Rectal smooth muscle tissue (tissue), 1 donor: ENCODE measurements at regions not wholly inside any gene's neighbourhood (a gene's known extent, or its start where the extent isn't known, plus 50 kb on each side); places are given as distances from the start of the nearest gene placed in this dataset.
"Not testable (repeated sequence)": the region's sequence is repeated elsewhere in the genome, so short reads cannot be mapped to it uniquely, and the experiment has no call there.

Experiments used
- H3K27ac ChIP-seq: one replicate; pipeline ENCODE4 v1.7.0; 2013; ENCODE audit warnings: low read depth, low read length, inconsistent platforms
- H3K27me3 ChIP-seq: one replicate; pipeline ENCODE4 v1.7.0; 2013; ENCODE audit warnings: low read length; ENCODE audit not compliant: control insufficient read depth, insufficient read depth
- H3K36me3 ChIP-seq: one replicate; pipeline ENCODE4 v1.7.0; 2013; ENCODE audit warnings: low read length; ENCODE audit not compliant: control insufficient read depth, insufficient read depth
- H3K4me1 ChIP-seq: one replicate; pipeline ENCODE4 v1.7.0; 2013; ENCODE audit warnings: low read length; ENCODE audit not compliant: control insufficient read depth, insufficient read depth
- H3K4me3 ChIP-seq: one replicate; pipeline ENCODE4 v1.7.0; 2013; ENCODE audit warnings: low read length
- H3K9ac ChIP-seq: one replicate; pipeline ENCODE4 v1.7.0; 2013; ENCODE audit warnings: low read length

DNA sequence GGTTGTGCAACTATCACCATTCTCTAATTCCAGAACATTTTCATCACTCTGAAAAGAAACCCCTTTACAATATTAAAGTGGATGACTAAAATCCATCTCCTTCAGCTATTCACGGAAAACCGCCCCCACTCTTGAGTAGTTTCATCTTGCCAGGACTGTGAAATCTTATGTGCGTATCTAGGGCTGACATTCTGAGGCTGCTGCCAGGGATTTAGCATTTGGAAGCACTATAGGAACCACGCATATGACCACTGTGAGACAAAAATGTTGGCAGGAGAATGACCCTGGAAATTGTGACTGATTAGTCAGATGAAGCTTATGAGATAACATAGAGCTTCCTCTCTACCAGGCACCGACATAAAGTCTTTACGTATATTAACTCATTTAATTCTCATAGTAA lies 305.2 kb upstream of the PDE3A start:
- Histone ChIP-seq H3K36me3 (no peaks in the 10 kb centered on the region), H3K27ac (no peak overlapping the region), H3K4me1 (no peaks in the 10 kb centered on the region), H3K9ac (no peak overlapping the region), H3K27me3 (no peaks in the 10 kb centered on the region), H3K4me3 (no peak overlapping the region)

DNA sequence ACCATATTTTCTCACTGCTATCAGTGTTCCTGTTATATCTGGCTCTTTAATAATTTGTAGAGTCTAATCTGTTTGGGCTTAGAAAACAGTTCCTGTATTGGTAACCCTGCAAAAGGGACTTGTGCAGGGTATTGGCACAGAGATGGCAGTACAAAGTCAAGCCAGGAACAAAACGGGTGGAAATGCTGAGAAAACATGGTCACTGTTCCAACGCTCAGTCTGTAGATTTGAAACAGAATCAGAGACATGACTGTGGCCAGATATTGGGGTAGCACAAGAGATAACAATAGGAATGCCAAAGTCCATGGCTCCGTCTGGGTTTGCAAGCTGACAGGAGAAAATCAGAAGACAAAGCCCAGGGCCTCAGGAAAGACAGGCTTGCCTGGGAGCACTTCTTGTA lies 290.7 kb upstream of the PDE3A start:
- no peaks in the 10 kb centered on the region for H3K36me3 ChIP-seq
- no peak overlapping the region for H3K9ac ChIP-seq
- no peak overlapping the region for H3K27ac ChIP-seq
- no peaks in the 10 kb centered on the region for H3K27me3 ChIP-seq
- no peaks in the 10 kb centered on the region for H3K4me1 ChIP-seq
- no peak overlapping the region for H3K4me3 ChIP-seq

DNA sequence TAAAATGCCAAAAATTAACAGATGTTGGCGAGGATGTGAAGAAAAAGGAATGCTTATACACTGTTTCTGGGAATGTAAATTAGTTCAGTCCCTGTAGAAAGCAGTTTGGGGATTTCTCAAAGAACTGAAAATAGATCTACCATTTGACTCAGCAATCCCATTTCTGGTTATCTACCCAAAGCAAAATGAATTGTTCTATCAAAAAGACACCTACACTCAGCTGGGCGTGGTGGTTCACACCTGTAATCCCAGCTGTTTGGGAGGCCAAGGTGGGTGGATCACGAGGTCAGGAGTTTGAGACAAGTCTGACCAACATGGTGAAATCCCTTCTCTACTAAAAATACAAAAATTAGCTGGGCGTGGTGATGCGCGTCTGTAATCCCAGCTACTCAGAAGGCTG lies 279.3 kb upstream of the PDE3A start:
- Histone ChIP-seq H3K9ac (no peak overlapping the region), H3K36me3 (no peaks in the 10 kb centered on the region), H3K4me3 (no peak overlapping the region)

DNA sequence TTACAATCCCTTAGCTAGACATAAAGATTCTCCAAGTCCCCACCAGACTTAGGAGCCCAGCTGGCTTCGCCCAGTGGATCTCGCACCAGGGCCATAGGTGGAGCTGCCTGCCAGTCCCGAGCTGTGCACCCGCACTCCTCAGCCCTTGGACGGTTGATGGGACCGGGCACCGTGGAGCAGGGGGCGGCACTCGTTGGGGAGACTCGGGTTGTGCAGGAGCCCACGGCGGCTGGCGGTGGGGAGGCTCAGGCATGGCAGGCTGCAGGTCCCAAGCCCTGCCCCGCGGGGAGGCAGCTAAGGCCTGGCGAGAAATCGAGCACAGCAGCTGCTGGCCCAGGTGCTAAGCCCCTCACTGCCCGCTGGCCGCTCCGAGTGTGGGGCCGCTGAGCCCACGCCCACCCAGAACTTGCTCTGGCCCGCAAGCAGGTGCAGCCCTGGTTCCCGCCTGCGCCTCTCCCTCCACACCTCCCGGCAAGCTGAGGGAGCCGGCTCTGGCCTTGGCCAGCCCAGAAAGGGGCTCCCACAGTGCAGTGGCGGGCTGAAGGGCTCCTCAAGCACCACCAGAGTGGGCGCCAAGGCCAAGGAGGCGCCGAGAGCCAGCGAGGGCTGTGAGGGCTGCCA lies 275.0 kb upstream of the PDE3A start:
- not testable (repeated sequence) for H3K36me3 ChIP-seq, H3K27me3 ChIP-seq, H3K4me3 ChIP-seq, H3K9ac ChIP-seq, H3K27ac ChIP-seq
- H3K4me1 ChIP-seq, result peaks cover 11% of the 10 kb centered on the region

More for the DNA sequence above, 279.3 kb upstream of the PDE3A start:
- no peaks in the 10 kb centered on the region for H3K27me3 ChIP-seq
- H3K27ac ChIP-seq, result no peak overlapping the region
- H3K4me1 ChIP-seq, result no peaks in the 10 kb centered on the region

DNA sequence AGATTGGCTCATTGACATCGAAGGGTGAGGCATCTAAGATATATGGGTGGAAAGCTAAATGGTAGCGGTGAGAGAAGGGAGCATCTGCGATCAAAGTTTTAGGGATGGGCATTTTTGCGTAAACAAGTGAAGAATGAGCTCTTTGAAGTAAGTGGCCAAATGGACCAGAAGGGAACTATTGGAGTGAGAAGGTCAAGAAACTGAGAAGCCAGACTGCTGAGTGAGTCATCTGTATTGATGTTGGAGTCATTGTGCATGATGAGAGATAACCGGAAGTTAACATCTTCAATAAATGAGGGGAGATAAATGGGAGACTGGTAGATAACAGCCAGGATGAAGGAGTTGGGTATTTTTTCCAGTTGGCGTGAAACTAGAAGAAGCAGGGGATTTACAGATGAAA lies 271.9 kb upstream of the PDE3A start:
- no peak overlapping the region for H3K27ac ChIP-seq
- no peak overlapping the region for H3K9ac ChIP-seq
- H3K36me3 ChIP-seq, result no peaks in the 10 kb centered on the region
- H3K4me3 ChIP-seq, result no peak overlapping the region
- peaks cover 16% of the 10 kb centered on the region for H3K4me1 ChIP-seq
- no peaks in the 10 kb centered on the region for H3K27me3 ChIP-seq

DNA sequence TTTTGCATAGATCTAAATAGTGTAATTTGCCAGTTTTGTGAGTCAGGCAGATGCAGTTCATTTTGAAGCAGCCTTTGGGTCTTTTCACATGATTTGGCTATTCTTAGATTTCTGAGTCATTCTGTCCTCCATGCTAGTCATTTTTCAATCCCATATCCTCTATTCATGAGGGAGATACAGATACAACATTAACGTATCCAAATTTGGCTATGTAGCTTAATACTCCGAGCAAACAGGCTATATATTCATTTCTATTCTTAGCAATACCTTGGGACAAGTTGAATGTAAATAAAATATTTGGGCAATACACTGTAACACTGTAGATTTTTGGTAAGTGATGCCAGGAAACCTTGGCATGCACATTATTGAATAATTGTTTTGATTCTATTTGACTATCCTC lies 270.7 kb upstream of the PDE3A start:
- H3K27ac ChIP-seq, result peak overlapping the region; percentile 61

DNA sequence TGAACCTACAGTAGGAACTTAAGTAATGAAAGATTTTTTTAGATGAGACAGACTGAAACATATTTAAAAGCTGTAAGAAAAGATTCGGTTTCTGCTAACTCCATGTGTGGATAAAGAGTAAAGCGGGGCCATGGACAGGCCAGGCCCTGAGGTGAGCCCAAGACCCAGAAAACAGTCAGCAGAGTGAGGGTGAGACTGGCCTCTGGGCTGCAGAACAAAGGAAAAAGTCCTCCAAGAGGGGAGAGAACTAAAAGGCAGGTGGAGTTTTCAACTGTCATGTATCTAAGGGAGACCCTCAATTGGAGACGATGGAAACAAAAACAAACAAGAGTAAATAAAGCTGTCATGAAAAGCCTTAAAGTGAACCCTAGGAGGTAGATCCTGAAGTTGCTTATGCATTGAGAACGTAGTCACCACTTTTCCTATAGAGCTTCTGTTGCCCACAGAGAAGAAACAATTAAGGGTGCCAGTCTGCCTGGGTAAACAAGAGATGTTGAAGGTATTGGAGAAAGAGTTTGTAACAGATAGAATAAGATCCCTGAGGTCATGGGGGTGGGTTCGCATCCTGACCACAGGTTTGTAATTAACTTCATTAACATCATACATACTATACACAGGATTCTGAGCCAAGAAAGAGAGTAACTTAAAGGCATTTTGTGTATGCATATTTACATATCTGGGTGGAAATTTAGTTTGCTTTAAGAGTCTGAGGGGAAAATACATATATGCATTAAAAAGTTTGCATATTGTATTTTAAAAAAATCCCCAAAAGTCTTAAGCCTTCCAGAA lies 268.7 kb upstream of the PDE3A start:
- no peaks in the 10 kb centered on the region for H3K36me3 ChIP-seq
- no peaks in the 10 kb centered on the region for H3K27me3 ChIP-seq
- H3K4me1 ChIP-seq, result peaks cover 16% of the 10 kb centered on the region
- no peak overlapping the region for H3K27ac ChIP-seq
- H3K4me3 ChIP-seq, result no peak overlapping the region
- no peak overlapping the region for H3K9ac ChIP-seq

More for the DNA sequence above, 270.7 kb upstream of the PDE3A start:
- no peaks in the 10 kb centered on the region for H3K27me3 ChIP-seq
- H3K36me3 ChIP-seq, result no peaks in the 10 kb centered on the region
- H3K4me3 ChIP-seq, result no peak overlapping the region
- peaks cover 16% of the 10 kb centered on the region for H3K4me1 ChIP-seq
- H3K9ac ChIP-seq, result no peak overlapping the region

DNA sequence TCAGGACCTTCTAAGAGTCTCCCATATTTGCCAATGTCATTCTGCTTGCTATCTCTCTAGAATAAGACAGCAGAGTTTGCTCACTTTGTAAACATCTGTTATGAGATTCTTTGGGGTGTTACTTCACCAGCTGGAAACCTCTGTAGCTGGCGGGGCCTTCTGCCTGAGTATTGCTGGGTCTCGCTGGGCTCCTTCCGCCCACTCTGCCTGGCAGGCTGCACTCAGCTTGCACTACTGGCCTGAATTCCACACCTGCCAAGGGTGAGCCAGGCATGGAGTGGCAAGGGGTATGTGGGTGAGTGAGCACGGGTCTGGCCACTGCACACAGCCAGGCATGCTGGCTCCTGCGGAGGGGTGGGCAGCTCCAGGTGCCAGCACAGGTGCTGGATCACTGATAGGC lies 267.3 kb upstream of the PDE3A start:
- H3K27ac ChIP-seq, result no peak overlapping the region
- H3K9ac ChIP-seq, result no peak overlapping the region
- H3K36me3 ChIP-seq, result no peaks in the 10 kb centered on the region
- no peaks in the 10 kb centered on the region for H3K27me3 ChIP-seq
- H3K4me1 ChIP-seq, result peaks cover 21% of the 10 kb centered on the region
- no peak overlapping the region for H3K4me3 ChIP-seq

DNA sequence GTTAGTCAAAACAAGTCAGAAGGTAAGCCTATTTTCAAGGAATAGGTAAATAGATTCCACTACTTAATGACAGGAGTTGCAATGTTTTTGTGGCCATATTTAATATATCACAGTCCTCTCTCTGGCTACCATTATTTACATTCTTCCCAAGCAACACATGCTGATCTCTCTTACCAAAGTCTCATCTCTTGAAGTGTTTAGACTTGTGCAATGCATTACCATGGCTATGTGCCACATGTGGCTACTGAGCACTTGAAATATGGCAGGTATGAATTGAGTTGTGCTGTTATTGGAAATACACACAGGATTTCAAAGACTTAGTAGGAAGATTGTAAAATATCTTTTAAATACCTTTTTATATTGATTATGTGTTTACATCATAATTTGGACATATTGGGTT lies 262.4 kb upstream of the PDE3A start:
- H3K9ac ChIP-seq, result no peak overlapping the region
- no peak overlapping the region for H3K27ac ChIP-seq

DNA sequence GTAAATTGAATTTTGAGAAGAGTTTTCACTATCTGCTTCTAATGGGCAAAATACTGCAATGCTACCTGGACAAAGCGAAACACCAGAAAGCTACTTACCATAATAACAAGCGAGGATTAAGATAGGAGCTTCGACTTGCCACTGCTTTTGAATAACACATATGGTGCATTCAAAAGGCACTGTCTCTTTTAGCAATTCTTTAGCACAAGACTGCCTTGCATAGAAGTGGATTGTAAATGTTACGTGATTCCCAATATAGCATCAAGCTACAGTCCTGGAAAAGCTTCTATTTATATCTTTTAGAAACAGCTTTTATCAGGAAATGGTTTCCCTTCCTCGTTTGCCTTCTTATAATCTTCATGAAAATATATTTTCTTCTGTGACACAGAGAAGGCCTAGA lies 258.7 kb upstream of the PDE3A start:
- Histone ChIP-seq H3K36me3 (no peaks in the 10 kb centered on the region), H3K4me1 (peaks cover 22% of the 10 kb centered on the region), H3K4me3 (no peak overlapping the region), H3K27ac (peak overlapping the region; percentile 15), H3K9ac (no peak overlapping the region), H3K27me3 (no peaks in the 10 kb centered on the region)

More for the DNA sequence above, 262.4 kb upstream of the PDE3A start:
- H3K4me1 ChIP-seq, result peaks cover 24% of the 10 kb centered on the region
- no peak overlapping the region for H3K4me3 ChIP-seq
- H3K36me3 ChIP-seq, result no peaks in the 10 kb centered on the region
- H3K27me3 ChIP-seq, result no peaks in the 10 kb centered on the region

DNA sequence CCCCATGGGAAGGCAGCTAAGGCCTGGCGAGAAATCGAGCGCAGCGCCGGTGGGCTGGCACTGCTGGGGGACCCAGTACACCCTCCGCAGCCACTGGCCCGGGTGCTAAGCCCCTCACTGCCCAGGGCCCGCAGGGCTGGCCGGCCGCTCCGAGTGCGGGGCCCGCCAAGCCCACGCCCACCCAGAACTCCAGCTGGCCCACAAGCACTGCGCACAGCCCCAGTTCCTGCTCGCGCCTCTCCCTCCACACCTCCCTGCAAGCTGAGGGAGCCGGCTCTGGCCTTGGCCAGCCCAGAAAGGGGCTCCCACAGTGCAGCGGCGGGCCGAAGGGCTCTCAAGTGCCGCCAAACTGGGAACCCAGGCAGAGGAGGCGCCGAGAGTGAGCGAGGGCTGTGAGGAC lies 253.0 kb upstream of the PDE3A start:
- not testable (repeated sequence) for H3K36me3 ChIP-seq, H3K4me3 ChIP-seq, H3K27ac ChIP-seq, H3K4me1 ChIP-seq, H3K9ac ChIP-seq, H3K27me3 ChIP-seq

DNA sequence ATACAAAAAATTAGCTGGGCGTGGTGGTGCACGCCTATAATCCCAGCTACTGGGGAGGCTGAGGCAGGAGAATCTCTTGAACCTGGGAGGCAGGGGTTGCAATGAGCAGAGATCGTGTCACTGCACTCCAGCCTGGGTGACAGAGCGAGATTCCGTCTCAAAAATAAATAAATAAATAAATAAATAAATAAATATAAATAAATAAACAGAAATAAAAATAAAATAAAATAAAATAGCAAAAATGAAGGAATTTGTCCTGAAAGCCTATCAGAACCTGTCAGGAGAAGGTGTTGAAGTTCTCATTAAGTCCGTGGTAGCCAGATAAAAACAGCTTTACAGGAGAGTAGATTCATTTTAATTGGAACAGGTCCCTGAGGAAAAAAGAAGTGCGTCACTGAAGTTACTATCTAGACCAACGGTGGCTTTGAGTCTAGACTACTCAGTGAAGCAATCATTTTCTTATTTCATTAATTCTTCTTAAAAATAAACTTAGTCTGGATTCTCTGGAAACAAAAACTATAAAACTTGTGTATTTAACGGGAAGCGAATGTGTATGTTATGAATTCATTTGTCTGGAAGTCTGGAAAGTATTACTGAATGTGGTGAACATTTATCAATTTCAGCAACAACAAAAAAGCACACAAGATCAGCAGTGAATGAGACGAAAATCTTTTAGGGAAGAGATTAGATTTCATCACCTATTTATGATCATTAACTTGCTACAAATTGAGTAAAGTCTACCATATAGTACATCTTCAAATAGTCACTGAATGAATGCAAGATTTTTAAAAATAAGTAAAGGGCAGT lies 248.5 kb upstream of the PDE3A start:
- Histone ChIP-seq H3K36me3 (no peaks in the 10 kb centered on the region), H3K27me3 (no peaks in the 10 kb centered on the region), H3K4me3 (no peak overlapping the region), H3K27ac (peak overlapping the region; percentile 23), H3K9ac (no peak overlapping the region), H3K4me1 (peaks cover 2% of the 10 kb centered on the region)
